HK-2 (cell line): ENCODE measurements at regions not wholly inside any gene's neighbourhood (a gene's known extent, or its start where the extent isn't known, plus 50 kb on each side); places are given as distances from the start of the nearest gene placed in this dataset.
"Not testable (repeated sequence)": the region's sequence is repeated elsewhere in the genome, so short reads cannot be mapped to it uniquely, and the experiment has no call there.

Experiments
- DNase-seq: peaks from one replicate; pipeline ENCODE4 v3.0.0-alpha.2; 2018; ENCODE audit not compliant: unreplicated experiment

- DNase-seq = no peak
Measured at GRCh38 chrX:66912417-66912816, 273.5 kb upstream of the EDA2R start.

- DNase-seq = no peak
Measured at GRCh38 chrX:66902081-66902480, 263.2 kb upstream of the EDA2R start.

DNA sequence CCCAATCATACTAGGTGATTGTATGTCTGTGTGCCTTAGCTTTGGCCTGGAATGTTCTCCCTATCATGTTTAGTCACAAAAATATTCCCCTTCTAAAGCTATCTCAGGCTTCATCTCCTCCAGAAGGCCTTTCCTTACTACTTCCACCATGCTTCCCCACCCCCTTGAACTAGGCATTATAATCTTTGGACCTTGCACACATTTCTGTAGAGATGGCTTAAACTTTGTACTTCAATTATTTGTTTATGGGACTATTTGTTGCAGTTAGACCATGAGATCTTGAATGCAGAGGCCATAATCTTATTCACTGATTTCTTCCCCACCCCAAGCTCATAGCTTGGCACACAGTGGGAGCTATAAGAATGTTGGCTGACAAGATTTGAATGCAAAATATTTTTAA lies 262.0 kb upstream of the EDA2R start:
- DNase-seq = no peak

DNA sequence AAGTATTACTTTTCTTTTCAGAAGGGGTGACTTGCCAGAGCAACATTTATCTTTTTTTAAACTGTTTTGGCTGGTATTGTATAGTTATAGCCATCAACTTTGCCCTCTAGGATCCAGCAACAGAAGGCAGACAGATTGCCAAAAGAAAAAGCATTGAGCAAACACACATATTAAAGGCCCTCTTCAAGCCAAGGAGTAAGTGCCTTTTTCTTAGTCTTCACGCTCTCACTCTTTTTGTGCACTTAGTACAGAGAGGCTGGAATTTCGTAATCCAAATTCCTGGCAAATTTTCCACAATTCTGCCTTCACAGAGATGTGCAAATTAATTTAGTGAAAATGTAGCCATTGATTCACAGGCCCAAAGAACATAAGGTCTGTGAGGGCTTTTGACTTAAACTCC lies 253.1 kb upstream of the EDA2R start:
- no peak for DNase-seq

DNA sequence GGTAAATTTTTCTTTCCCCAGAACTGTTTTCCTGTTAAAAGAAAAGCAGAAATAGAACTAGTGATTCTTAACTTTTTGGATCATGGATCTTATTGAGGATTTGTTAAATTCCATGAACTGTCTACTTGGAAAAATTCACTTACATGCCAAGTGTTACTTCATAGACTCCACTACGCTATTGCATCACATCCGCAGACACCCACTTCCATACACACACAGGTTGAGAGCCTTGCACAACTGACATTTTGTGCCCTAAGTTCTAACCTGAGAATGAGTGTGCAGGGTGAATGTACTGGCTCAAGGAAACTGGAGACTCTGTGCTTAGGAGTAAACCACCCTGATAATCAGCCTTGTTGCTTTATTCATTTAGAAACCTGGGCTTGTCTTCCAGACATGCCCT lies 250.5 kb upstream of the EDA2R start:
- no peak for DNase-seq

GRCh38 chrX:66882101-66882500 lies 243.2 kb upstream of the EDA2R start:
- DNase-seq = no peak

- DNase-seq = no peak
Measured at GRCh38 chrX:66876776-66877175, 237.9 kb upstream of the EDA2R start.

DNA sequence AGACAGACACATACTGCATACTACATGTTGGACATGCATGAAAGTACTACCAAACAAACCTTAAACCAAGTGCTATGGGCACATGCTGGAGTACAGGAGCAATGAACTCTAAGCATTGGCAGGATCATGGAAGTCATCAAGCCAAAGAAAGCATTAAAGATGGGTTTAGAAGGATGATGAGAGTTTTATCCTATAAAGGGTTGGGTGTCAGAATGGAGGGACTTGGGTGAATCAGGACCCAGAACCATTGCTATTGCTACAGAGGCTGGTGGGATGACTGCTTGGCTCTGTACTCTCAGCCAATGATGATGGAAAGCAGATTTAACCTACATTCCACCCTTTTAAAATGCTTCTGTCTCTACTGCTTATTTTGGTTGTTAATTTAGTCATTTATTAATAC lies 233.9 kb upstream of the EDA2R start:
- no peak for DNase-seq

GRCh38 chrX:66863721-66864120 lies 224.8 kb upstream of the EDA2R start:
- no peak for DNase-seq

GRCh38 chrX:66833426-66833825 lies 194.5 kb upstream of the EDA2R start:
- DNase-seq = no peak

DNA sequence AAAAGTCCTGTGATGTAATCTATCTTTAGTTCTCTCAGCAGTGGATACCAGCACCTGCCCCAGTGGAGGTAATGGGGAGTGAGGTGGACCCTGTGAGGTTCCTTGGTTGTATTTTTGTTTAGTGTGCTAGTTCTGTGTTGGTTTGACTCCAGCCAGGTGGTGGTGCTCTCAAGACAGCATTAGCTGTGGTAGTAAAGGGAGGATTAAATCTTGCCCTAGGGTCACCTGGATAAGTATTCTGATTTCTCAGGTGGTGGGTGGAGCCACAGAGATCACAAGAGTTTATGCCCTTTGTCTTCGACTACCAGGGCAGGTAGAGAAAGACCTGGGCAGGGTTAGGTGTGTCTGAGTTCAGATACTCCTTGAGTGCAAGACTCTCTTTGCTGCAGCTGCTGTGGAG lies 176.3 kb upstream of the EDA2R start:
- no peak for DNase-seq

GRCh38 chrX:66794514-66794913 lies 155.6 kb upstream of the EDA2R start:
- not testable (repeated sequence) for DNase-seq

DNA sequence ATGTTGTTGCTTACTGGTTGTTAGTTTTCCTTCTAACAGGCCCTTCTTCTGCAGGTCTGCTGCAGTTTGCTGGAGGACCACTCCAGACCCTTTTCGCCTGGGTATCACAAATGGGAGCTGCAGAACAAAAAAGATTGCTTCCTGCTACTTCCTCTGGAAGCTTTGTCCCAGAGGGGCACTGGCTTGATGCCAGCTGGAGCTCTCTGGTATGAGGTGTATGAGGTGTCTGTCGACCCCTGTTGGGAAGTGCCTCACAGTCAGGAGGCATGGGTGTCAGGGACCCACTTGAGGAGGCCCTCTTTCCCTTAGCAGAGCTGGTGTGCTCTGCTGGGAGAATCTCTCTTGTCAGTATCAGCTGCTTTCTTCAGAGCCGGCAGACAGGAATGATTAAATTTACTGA lies 127.4 kb upstream of the EDA2R start:
- no peak for DNase-seq

DNA sequence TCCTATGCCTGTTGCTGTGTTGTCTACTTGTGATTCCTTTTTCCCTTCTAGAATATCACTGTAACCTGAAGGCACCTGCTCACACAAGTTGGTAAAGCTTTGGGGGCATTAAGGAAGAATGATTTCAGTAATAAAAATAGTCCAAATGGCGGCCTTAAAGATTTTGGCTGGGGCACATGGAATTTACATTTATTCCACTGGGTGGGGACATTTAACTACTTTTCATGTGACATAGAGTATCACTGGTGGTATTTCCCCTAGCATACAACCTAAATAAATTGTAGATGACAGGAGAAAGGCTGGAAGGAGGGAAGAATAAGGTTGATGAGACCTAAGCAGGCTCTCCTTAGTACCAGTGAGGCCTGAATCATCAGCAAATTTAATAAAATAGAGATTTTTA lies 121.8 kb upstream of the EDA2R start:
- DNase-seq = no peak

GRCh38 chrX:66756717-66757116 lies 117.8 kb upstream of the EDA2R start:
- DNase-seq = no peak

DNA sequence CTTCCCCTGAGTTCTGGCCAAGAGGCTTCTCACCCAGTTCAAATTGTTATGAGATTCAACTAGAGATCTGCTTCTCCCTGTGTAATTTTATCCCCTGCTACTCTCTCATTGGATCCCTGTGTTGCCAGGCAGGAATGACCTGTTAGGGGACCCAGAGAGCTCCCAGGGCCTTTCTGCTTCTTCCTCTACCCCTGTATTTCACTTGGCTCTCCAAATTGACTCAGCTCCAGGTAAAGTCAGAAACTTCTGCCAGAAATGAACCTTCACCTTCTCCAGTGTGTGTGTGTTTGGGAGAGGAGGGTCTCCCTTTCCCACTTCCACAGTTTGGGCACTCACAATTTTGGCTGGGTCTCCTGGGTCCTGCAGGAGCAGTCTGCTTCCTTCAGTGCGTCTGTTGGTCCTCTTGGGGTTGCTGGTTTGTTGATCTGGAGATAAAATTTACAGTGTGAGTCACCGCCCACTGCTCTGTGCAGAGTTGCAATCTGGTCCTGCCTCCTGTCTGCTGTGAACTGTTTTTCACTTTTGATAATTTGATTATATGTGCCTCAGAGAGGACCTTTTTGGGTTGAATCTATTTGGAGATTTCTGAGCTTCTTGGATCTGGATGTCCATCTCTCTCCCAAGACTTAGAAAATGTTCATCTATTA lies 112.4 kb upstream of the EDA2R start:
- no peak for DNase-seq

- DNase-seq = not testable (repeated sequence)
Measured at GRCh38 chrX:66744519-66744918, 105.6 kb upstream of the EDA2R start.

- DNase-seq = no peak
Measured at GRCh38 chrX:66731398-66731797, 92.5 kb upstream of the EDA2R start.

GRCh38 chrX:66728818-66729271 lies 90.0 kb upstream of the EDA2R start:
- peak; percentile 44 for DNase-seq

DNA sequence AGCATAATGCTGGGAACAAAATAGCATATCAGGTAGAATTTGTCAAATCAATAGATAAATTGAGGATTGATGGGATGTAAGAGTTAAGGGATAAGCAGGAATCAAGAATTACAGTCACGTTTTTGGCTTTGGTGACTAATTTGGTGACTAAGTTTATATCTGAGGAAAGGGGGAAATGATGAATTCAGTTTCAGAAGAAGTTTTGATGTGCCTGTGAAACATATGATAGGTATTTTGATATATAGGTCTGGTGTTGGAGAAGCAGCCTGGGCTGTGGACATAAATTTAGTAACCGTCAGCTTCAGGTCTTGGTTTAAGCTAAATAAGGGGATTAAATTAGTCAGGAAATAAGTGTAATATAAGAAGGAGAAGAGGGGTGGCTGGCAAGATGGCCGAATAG lies 79.0 kb upstream of the EDA2R start:
- DNase-seq = no peak

- DNase-seq = no peak
Measured at GRCh38 chrX:66698273-66699204, 59.7 kb upstream of the EDA2R start.

GRCh38 chrX:66692512-66692911 lies 53.6 kb upstream of the EDA2R start:
- not testable (repeated sequence) for DNase-seq
